GM13977 (cell line): ENCODE measurements at regions not wholly inside any gene's neighbourhood (a gene's known extent, or its start where the extent isn't known, plus 50 kb on each side); places are given as distances from the start of the nearest gene placed in this dataset.

Experiments used
- DNase-seq: peaks from one replicate; pipeline ENCODE4 v3.0.0; 2012; ENCODE audit warnings: low spot score
- in situ Hi-C: fragments of 300-500 bp; cut with MboI; formaldehyde crosslinking; loops from one replicate; pipeline ENCODE4 v1.12.0; 2022; ENCODE audit warnings: low sequenced_read_pairs, low pct_unique_long_range_greater_than_20kb, mixed read lengths, inconsistent platforms; ENCODE audit not compliant: unreplicated experiment
- TF ChIP-seq, protein P1 (sequence below): IDR thresholded peaks from 2 replicates; pipeline ENCODE4 v1.5.1; 2012; ENCODE audit warnings: mild to moderate bottlenecking, control low read depth; ENCODE audit not compliant: insufficient read depth; ENCODE audit errors: extremely low read depth, missing control alignments

DNA sequence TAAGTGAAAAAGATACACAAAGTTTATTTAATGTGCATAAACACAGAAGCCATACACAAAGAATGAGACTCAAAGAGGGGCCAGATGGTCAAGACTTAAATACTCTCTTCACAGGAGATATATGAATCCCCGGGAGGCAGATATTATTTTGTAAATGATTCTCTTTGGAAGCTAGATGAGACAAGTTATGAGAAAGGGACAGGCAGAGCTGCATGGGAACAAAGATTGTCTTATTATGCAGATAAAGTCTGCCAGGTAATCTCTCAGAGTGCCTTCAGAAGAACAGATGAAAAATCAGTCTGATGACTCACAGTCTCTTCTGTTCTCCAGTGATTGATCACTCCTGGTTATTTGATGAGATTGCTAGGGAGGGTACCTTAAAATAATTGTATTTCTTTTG, 89.0 kb downstream of the NAF1 start:
- no peak for DNase-seq
- TF ChIP-seq, protein P1, sequence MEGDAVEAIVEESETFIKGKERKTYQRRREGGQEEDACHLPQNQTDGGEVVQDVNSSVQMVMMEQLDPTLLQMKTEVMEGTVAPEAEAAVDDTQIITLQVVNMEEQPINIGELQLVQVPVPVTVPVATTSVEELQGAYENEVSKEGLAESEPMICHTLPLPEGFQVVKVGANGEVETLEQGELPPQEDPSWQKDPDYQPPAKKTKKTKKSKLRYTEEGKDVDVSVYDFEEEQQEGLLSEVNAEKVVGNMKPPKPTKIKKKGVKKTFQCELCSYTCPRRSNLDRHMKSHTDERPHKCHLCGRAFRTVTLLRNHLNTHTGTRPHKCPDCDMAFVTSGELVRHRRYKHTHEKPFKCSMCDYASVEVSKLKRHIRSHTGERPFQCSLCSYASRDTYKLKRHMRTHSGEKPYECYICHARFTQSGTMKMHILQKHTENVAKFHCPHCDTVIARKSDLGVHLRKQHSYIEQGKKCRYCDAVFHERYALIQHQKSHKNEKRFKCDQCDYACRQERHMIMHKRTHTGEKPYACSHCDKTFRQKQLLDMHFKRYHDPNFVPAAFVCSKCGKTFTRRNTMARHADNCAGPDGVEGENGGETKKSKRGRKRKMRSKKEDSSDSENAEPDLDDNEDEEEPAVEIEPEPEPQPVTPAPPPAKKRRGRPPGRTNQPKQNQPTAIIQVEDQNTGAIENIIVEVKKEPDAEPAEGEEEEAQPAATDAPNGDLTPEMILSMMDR, result no peak
- in situ Hi-C loops, result no loop called here

DNA sequence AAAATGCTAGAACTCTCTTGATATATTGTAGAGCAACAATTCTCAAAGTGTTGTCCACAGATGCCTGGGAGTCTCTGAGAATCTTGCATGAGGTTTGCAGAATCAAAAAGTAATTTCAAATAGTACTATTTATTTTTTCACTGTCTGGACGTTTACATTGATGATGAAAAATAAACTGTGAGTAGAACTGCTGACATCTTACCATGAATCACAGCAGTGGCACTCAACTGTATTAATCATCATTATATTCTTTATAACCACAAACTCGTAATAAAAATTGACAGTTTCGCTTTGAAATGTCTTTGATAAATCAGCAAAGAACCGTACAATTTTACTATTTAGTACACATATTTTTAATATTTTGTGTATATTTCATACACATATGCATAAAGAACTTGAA, 94.5 kb downstream of the NAF1 start:
- in situ Hi-C loops, result no loop called here

DNA sequence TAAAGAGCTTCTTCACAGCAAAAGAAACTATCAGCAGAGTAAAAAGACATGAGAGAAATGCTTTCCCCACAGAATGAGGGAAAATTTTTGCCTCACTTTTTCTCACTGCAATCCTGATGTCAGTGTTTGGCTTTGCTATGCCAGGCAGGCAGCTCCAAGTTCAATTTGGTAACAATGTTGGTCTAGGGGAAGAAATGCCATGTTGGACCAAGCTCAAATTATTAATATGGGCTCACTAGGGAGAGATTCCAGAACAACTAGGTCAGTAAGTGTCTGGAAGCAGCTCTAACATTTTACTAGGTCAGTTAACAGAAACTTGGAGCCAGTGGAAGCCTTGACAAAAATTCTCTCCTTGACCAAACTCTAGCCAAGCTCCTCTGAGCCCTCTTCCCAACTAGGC, 95.4 kb downstream of the NAF1 start:
- in situ Hi-C loops, result no loop called here
- TF ChIP-seq, protein P1, result no peak
- no peak for DNase-seq

More for the DNA sequence above, 94.5 kb downstream of the NAF1 start:
- DNase-seq, result no peak
- TF ChIP-seq, protein P1, result no peak

DNA sequence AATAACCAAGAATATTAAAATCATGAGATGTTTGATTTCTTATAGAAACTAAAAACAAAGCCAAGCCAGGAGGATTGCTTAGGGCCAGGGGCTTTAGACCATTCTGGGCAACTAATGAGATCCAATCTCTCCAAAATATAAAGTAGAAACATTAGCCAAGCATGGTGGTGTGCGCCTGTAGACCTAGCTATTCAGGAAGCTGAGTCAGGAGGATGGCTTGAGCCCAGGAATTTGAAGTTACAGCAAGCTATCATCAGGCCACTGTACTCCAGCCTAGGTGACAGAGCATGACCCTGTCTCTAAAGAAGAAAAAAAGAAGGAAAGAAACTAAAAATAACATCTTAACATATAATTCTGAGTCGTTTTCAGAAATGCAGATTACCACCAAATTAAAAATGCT, 96.7 kb downstream of the NAF1 start:
- in situ Hi-C loops, result no loop called here
- TF ChIP-seq, protein P1, result no peak
- DNase-seq, result no peak

DNA sequence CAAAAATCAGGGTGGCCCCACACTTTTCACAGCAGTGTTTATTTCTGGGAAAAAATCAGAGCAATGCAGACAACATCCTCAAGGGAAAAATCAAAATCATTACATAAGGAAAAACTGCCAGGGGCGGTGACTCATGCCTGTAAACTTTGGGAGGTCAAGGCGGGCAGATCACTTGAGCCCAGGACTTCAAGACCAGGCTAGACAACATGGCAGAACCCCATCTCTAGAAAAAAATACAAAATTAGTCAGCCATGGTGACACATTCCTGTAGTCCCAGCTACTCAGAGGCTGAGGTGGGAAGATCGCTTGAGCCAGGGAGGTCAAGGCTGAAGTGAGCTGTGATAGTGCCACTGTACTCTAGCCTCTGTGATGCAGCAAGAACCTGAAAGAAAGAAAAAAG, 102.8 kb downstream of the NAF1 start:
- DNase-seq, result no peak
- in situ Hi-C loops, result no loop called here
- TF ChIP-seq, protein P1, result no peak

DNA sequence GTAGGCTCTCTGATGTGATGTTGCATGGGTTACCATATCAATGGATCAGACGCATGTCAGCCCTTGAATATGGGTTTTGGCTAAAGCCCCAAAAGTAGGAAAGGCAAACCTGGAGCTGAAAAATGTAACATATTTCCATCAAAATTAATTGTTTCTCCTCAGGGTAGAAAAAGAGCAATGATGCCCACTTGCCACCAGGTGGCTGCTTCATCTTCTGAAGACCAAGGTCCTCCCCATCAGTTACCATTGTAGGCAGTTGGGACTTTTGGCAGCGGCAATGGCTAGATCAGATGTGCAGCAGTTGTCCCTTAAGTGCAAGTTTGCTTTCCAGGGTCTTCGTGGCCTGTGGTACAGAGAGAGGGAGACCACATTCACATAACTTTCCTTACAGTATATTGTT, 118.2 kb downstream of the NAF1 start:
- peak; percentile 19 for DNase-seq
- in situ Hi-C loops, result loop anchor here (25.0 kb wide), 1 partner anchor 536 kb away; no protein-coding TSS in a partner anchor
- TF ChIP-seq, protein P1, result peak; percentile 59

DNA sequence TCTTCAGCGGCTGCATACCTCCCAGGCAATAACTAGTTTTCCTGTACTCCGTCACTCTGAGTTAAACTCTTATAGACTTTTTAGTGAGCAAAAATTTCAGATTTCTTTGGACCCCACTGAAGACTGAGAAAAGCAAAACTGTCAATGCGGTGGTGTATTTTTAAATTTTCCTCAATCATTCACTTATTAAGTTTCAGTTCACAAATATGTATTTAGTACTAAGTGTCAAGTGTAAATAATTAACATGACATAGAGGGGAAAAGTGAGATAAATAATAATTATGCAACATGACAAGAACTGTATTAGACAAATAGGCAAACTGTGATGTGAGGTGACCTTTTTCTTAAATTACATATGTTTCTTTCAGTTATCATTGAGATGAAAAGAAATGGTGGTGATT, 124.4 kb downstream of the NAF1 start:
- DNase-seq, result no peak
- TF ChIP-seq, protein P1, result no peak
- in situ Hi-C loops, result loop anchor here (25.0 kb wide), 1 partner anchor 530 kb away; no protein-coding TSS in a partner anchor
